DND-41 (cell line): ENCODE measurements at regions not wholly inside any gene's neighbourhood (a gene's known extent, or its start where the extent isn't known, plus 50 kb on each side); places are given as distances from the start of the nearest gene placed in this dataset.

Source experiments
- ATAC-seq: fragments of 200-7000 bp; cut with Tn5 transposase; 3 replicates; pipeline ENCODE4 v1.9.1; 2021; ENCODE audit warnings: low read depth; ENCODE audit not compliant: insufficient read depth
- DNase-seq: peaks from one replicate; pipeline ENCODE4 v3.0.0-alpha.2; 2020
- H2AFZ ChIP-seq: 2 replicates; pipeline ENCODE4 v1.6.0; 2012; ENCODE audit warnings: low read depth, low read length
- H3K27ac ChIP-seq: 2 replicates; pipeline ENCODE4 v1.5.1; 2012; ENCODE audit warnings: low read length, inconsistent platforms
- H3K27me3 ChIP-seq: fragments of 200-600 bp; sonication (generic); 2 replicates; pipeline ENCODE4 v1.6.0; 2012; ENCODE audit warnings: low read length, mild to moderate bottlenecking, inconsistent platforms; ENCODE audit not compliant: insufficient read depth, poor library complexity
- H3K36me3 ChIP-seq: 2 replicates; pipeline ENCODE4 v1.5.1; 2012; ENCODE audit warnings: low read length, inconsistent platforms; ENCODE audit not compliant: insufficient read depth
- H3K4me1 ChIP-seq: 2 replicates; pipeline ENCODE4 v1.5.1; 2012; ENCODE audit warnings: mild to moderate bottlenecking, low read length; ENCODE audit not compliant: insufficient read depth
- H3K4me2 ChIP-seq: 2 replicates; pipeline ENCODE4 v1.6.0; 2012; ENCODE audit warnings: mild to moderate bottlenecking, moderate library complexity, low read length, inconsistent platforms; ENCODE audit not compliant: insufficient read depth
- H3K4me3 ChIP-seq, 2 experiments: fragments of 200-600 bp in 1 of 2; shearing (Covaris generic) in 1 of 2; 2 replicates each; pipeline ENCODE4 v1.5.1; 2012 to 2016; ENCODE audit warnings: inconsistent platforms in 2 of 2, low read length in 2 of 2, mild to moderate bottlenecking in 2 of 2, low read depth in 1 of 2, moderate library complexity in 1 of 2
- H3K79me2 ChIP-seq: 2 replicates; pipeline ENCODE4 v1.6.0; 2012; ENCODE audit warnings: low read length, inconsistent platforms; ENCODE audit not compliant: insufficient read depth
- H3K9ac ChIP-seq: 2 replicates; pipeline ENCODE4 v1.6.0; 2012; ENCODE audit warnings: low read depth, mild to moderate bottlenecking, inconsistent platforms, low read length, moderate library complexity
- H3K9me3 ChIP-seq: 2 replicates; pipeline ENCODE4 v1.5.1; 2012; ENCODE audit warnings: low read length, moderate library complexity, mild to moderate bottlenecking, inconsistent platforms; ENCODE audit not compliant: insufficient read depth, severe bottlenecking
- H4K20me1 ChIP-seq: 2 replicates; pipeline ENCODE4 v1.6.0; 2012; ENCODE audit warnings: low read length; ENCODE audit not compliant: insufficient read depth
- CTCF ChIP-seq: IDR thresholded peaks from 2 replicates; pipeline ENCODE4 v1.5.1; 2012; ENCODE audit warnings: borderline replicate concordance, low read length, moderate library complexity, mild to moderate bottlenecking; ENCODE audit not compliant: poor library complexity, severe bottlenecking; ENCODE audit errors: extremely low read depth
- EZH2 ChIP-seq: IDR thresholded peaks from 3 replicates; pipeline ENCODE4 v1.6.1; 2012; ENCODE audit warnings: borderline replicate concordance, low read depth, mild to moderate bottlenecking, moderate library complexity, low read length, inconsistent platforms; ENCODE audit not compliant: severe bottlenecking

- Histone ChIP-seq H3K4me1 (no peaks in the 10 kb centered on the region), H3K9ac (no peak overlapping the region), H3K27me3 (peaks cover 8% of the 10 kb centered on the region), H3K4me3 (no peak overlapping the region), H2AFZ (no peak overlapping the region), H3K9me3 (no peaks in the 10 kb centered on the region), H3K36me3 (no peaks in the 10 kb centered on the region), H3K79me2 (no peaks in the 10 kb centered on the region), H4K20me1 (no peaks in the 10 kb centered on the region), H3K27ac (no peak overlapping the region), H3K4me2 (no peak overlapping the region)
- TF ChIP-seq CTCF = no peak
- DNase-seq (no peak), ATAC-seq (no peak)
Measured at GRCh38 chr12:69106482-69107118, 132.8 kb upstream of the CPSF6 start.

GRCh38 chr12:69107541-69107940 lies 131.8 kb upstream of the CPSF6 start:
- Histone ChIP-seq H3K4me2 (no peak overlapping the region), H3K9me3 (no peaks in the 10 kb centered on the region), H3K4me3 (no peak overlapping the region), H3K36me3 (no peaks in the 10 kb centered on the region), H3K79me2 (no peaks in the 10 kb centered on the region), H3K27me3 (peaks cover 8% of the 10 kb centered on the region), H4K20me1 (no peaks in the 10 kb centered on the region), H3K9ac (no peak overlapping the region), H3K4me1 (no peaks in the 10 kb centered on the region), H2AFZ (no peak overlapping the region), H3K27ac (no peak overlapping the region)
- no peak for ATAC-seq
- TF ChIP-seq EZH2 (no peak), CTCF (no peak)
- DNase-seq = no peak

- no peaks in the 10 kb centered on the region for H3K4me1 ChIP-seq
- DNase-seq = no peak
- no peak overlapping the region for H2AFZ ChIP-seq
Measured at GRCh38 chr12:69108037-69108436, 131.3 kb upstream of the CPSF6 start.

GRCh38 chr12:69112616-69113015 lies 126.8 kb upstream of the CPSF6 start:
- Histone ChIP-seq H3K9me3 (no peaks in the 10 kb centered on the region), H3K4me2 (no peak overlapping the region), H3K4me1 (no peaks in the 10 kb centered on the region), H3K4me3 (no peak overlapping the region), H3K79me2 (no peaks in the 10 kb centered on the region), H4K20me1 (no peaks in the 10 kb centered on the region), H3K9ac (no peak overlapping the region), H3K27me3 (peaks cover 8% of the 10 kb centered on the region), H2AFZ (no peak overlapping the region), H3K27ac (no peak overlapping the region), H3K36me3 (no peaks in the 10 kb centered on the region)
- no peak for TF ChIP-seq CTCF
- no peak for TF ChIP-seq EZH2
- no peak for ATAC-seq
- DNase-seq = no peak

More at GRCh38 chr12:69108037-69108436, 131.3 kb upstream of the CPSF6 start:
- Histone ChIP-seq H4K20me1 (no peaks in the 10 kb centered on the region), H3K27ac (no peak overlapping the region), H3K36me3 (no peaks in the 10 kb centered on the region), H3K4me2 (no peak overlapping the region), H3K79me2 (no peaks in the 10 kb centered on the region), H3K9ac (no peak overlapping the region), H3K27me3 (peaks cover 8% of the 10 kb centered on the region), H3K9me3 (no peaks in the 10 kb centered on the region), H3K4me3 (no peak overlapping the region)
- ATAC-seq = no peak
- no peak for TF ChIP-seq EZH2
